ENCODE measurements at regions not wholly inside any gene's neighbourhood (a gene's known extent, or its start where the extent isn't known, plus 50 kb on each side); places are given as distances from the start of the nearest gene placed in this dataset.

GRCh38 chr15:96716075-96716474 is 385.6 kb downstream of the NR2F2 start:
- TF ChIP-seq EZH2 (IDR thresholded peaks at IDR 0.05; ENCODE audit: borderline replicate concordance, low read depth, low read length, severe bottlenecking) (no peak), CTCF (IDR thresholded peaks at IDR 0.05; ENCODE audit: extremely low read depth in 1 of 2, insufficient read depth in 1 of 2, low read depth in 1 of 2, low read length in 2 of 2) (no peak), POLR2A (IDR thresholded peaks at IDR 0.05; ENCODE audit: low read depth, low read length) (no peak), JUN (IDR thresholded peaks at IDR 0.05; ENCODE audit: borderline replicate concordance, insufficient read depth, insufficient read length, low read depth) (no peak), MYC (IDR thresholded peaks at IDR 0.05; ENCODE audit: low read depth, low read length) (no peak), MAX (IDR thresholded peaks at IDR 0.05; ENCODE audit: insufficient read depth, insufficient read length) (no peak)

Data from endothelial cell of umbilical vein (primary cell).